ENCODE measurements at regions not wholly inside any gene's neighbourhood (a gene's known extent, or its start where the extent isn't known, plus 50 kb on each side); places are given as distances from the start of the nearest gene placed in this dataset.
"Not testable (repeated sequence)": the region's sequence is repeated elsewhere in the genome, so short reads cannot be mapped to it uniquely, and the experiment has no call there.

DNA sequence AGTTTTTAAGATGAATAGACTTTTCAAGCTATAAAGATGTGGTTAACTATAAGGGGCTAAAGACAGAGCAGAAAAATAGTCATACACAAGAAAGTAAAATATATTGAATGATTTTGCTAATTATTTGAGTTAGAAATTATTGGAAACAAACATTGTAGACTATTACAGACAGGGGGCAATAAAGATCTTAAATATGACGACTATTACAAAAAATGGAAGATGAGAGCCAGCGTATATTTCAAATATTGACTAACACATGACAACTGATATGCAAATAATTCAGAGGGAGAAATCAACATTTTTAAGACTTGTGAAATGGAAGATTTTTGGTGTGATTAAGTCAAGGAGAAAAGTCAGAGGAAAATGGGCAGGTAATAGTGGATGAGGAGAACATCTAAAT, 520.2 kb upstream of the NUDT12 start:
- DNase-seq (ENCODE audit: low spot score) = no peak

DNA sequence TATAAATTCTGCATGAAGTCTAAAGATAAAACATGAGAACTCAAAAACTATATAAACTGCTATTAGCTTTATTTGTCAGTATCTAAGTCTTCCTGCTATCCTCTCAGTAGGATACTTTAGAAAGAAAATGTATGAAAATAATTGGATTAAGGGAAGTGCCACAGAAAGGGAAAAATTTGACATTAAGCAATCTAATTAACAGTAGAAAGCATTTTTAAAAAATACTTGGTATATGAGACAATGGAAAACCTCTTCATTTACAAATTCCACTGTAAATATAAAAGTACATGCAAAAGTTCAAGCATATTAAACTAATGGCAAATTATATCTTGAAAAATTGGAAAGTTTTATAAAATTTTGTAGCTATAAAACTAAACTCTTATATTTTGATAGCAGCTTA, 518.6 kb upstream of the NUDT12 start:
- DNase-seq (ENCODE audit: low spot score) = no peak

DNA sequence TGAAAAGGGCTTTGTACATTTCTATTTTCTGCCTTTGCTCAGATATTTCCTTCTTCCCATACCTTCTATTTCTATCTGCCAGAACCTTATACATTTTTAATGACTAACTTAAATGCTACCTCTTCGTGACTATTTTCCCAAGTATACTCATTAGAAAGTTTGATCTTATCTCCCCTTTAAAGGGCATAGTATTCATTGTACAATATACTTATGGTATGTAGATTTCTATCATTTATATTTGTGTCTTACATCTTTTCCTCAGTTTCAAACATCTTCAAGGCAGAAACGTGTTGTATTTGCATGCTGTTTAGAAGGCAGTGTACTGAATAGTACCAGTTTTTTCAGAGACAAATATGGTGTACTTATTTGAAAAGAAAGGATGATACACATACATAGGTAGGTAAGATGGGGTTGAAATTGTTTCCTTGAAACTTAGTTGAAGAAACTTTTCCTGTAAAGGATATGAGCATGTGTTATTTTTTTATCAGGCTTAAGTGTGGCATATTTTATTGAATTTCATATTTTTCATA, 518.1 kb upstream of the NUDT12 start:
- DNase-seq (ENCODE audit: low spot score) = no peak

DNA sequence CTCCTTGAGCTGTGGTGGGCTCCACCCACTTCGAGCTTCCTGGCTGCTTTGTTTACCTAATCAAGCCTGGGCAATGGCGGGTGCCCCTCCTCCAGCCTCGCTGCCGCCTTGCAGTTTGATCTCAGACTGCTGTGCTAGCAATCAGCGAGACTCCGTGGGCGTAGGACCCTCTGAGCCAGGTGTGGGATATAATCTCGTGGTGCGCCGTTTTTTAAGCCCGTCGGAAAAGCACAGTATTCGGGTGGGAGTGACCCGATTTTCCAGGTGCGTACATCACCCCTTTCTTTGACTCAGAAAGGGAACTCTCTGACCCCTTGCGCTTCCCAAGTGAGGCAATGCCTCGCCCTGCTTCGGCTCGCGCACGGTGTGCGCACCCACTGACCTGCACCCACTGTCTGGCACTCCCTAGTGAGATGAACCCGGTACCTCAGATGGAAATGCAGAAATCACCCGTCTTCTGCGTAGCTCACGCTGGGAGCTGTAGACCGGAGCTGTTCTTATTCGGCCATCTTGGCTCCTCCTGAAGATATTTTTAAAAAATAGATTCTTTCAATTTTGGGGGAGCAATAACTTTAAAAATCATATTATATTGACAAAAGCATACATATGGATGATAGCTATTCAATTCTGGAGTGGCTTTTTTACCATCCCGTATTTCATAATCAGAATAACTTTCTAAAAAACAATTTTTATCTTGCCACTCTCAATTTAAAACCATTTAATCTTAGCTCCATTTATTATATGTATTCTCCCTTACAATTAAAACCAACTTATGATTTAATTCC, 517.5 kb upstream of the NUDT12 start:
- DNase-seq (ENCODE audit: low spot score) = not testable (repeated sequence)

DNA sequence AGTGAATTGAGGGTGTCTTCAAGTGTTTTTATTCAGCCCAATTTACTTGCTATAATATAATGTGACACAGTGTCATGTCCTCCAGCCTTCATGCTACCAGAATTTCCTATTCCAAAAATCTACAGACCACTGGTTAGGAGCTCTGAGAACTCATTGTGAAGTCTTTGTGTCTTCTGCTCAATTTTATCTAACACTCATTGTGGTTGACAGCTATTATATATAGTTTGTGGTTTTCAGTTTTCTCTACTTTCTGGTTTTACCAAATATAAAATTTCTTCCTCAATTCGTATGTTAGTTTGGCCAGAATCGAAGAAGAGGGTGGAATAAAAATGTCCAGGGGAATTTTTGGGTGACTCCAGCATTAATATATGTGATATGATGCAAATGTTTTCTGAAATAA, 509.3 kb upstream of the NUDT12 start:
- DNase-seq (ENCODE audit: low spot score) = no peak

DNA sequence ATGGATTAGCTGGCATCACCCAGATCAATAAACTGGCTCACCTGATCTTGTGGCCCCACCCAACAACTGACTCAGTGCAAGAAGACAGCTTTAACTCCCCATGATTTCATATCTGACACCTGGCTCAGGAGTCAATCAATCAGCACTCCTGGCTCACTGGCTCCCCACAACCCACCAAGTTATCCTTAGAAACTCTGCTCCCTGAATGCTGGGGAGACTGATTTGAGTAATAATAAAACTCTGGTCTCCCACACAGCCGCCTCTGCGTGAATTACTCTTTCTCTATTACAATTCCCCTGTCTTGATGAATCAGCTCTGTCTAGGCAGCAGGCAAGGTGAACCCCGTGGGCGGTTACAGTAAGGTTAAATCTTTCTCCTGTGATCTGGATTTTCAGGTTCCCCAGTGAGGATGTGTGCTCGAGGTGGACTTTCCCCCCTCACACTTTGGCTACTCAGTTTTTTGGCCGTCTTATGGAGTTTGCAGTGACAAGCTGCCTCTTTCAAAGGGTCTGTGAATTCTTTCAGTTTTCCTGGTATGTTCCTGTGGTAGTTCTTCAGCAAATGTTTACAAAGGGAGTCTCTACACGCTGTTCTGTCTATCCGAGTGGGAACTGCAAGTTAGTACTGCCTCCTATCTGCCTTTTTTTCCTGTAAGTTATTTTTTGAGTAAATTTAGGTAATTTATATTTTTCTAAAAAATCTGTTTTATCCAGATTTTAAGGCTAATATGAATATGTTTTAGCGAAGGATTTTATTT, 500.2 kb upstream of the NUDT12 start:
- DNase-seq (ENCODE audit: low spot score) = no peak

DNA sequence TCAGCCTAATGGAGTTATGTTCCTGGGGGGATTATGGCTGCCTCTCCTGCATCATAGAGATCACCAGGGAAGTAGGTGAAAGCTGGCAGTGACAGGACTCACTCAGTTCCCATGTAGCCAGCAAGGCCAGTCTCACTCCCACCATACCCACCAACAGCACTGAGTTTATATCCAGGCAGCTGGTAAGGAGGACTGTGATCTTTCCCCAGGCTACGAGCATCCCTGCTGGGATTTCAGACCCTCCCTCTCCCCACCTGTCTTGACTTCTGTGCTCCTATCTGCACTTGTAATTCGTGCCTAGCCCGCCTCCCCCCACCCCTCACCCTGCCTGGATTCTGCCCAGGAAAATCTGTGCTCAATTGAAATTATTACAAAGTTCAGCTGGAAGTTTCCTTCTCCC, 499.1 kb upstream of the NUDT12 start:
- DNase-seq (ENCODE audit: low spot score) = no peak

DNA sequence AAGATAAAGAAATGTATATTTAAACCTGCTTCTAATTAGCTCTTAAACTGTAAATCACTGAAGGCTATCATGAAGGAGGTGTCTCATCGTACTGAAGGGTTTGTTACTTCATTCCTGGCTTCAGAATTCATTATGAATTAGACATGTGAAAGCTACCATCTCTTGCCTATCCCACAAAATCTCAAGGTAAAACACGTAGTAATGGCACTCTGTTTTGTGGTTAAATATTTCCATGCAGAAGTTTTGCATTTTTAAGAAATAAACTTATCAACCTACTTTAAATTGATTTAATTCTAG, 490.7 kb upstream of the NUDT12 start:
- DNase-seq (ENCODE audit: low spot score) = no peak

DNA sequence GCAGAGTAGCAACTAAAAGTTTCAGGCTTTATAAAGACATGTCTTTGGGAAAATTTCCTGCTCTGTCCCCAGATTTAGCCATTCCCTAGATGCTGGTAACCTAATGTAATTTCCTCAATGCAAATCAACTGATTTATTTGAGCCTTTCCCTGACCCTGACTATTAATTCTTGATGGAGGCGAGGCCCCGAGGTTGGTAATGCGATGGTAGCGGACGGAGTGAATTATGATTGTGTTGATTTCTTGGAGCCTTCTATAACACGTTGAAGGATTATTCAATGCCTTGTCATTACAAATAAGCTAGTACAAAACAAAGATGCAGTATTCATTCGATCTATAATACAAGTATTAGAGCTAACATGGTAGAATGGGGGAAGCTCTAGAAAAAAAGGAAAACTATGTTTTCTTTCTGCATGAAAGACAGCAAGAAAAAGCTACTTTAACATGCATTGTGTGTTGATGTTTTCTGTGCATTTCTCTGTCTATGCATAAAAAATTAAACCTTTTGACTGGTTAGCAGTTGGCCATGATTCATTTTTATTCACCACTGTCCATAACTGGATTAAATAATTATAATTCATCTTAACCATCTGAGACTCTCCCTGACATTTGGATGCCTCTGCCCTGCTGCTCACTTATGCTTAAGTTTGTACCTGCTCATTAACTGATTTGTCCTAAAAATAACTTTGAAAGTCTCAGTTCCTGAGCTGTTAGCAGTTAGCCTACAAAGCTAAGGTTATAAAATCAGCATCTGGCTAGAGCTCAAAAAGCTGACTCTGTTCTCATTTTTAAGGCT, 490.2 kb upstream of the NUDT12 start:
- DNase-seq (ENCODE audit: low spot score) = no peak

DNA sequence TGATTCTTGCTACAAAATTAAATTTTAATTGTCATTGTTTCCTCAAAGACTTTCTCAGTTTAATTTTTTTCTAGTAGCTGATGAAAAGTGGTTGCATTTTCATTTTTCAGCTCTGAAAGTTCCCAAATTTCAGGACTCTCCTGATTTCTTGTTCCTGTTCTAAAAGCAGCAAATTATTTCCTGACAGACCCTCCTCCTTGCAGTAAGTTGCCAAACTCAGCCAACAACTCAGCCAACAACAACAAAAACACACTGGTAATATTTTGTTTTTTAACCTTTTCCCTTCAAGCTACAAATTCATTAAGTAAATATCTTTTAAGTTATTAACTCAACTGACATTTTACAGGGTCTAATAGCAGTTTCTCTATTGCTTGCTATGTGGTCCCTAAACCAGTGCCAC, 487.8 kb upstream of the NUDT12 start:
- no peak for DNase-seq (ENCODE audit: low spot score)

DNA sequence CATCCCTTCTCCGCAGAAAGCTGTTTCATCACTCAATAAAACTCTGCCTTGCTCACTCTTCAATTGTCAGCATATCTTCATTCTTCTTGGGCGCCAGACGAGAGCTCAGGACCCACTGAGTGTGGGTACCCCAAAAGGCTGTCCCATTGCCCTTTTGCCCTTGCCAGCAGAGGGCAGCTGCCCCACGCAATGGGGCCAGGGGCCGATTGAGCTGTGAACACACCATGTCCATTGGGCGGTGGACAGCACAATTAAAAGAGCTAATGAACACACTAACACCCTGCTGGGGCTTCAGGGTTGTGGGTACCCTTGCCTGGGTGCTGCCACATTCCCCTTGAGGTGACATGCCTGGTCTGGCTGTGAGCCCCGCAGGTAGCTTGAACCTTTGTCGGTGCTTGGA, 487.2 kb upstream of the NUDT12 start:
- DNase-seq (ENCODE audit: low spot score) = no peak

DNA sequence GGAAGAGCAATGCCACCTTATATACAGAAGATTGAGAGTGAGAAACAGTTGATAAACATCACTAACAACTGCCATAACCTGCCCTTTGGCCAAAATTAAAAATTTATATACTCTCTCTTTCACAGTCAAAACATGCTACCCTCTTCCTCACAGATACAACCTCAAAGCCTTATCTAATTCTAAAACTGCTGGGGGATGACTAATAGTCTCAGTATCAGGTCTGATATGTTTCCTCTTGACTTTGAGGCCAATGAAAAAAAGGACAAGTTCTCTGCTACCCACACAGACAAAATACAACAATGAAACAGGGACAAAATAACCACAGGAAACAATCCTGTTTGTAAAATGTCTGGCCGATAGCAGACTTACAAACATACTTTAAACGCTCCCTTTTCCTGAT, 485.6 kb upstream of the NUDT12 start:
- no peak for DNase-seq (ENCODE audit: low spot score)

DNA sequence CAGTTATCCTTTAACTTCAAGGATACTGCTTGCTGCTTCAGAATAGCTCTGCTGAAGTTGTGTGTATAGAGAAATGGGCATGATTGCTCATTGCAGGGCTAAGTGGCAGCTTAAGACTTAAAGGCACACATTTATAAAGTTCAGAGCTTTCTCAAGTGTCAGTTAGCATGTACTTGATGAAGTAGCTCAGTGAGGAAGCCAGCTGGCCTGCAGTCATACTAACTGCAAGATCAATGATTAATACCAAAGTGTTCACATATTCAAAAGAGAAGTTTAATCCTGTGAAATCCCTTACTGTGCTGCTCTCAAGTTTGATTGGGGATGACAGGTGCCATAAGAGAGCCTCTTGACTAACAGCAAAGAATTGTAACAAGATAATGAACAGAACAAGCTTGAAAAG, 483.4 kb upstream of the NUDT12 start:
- DNase-seq (ENCODE audit: low spot score) = no peak

DNA sequence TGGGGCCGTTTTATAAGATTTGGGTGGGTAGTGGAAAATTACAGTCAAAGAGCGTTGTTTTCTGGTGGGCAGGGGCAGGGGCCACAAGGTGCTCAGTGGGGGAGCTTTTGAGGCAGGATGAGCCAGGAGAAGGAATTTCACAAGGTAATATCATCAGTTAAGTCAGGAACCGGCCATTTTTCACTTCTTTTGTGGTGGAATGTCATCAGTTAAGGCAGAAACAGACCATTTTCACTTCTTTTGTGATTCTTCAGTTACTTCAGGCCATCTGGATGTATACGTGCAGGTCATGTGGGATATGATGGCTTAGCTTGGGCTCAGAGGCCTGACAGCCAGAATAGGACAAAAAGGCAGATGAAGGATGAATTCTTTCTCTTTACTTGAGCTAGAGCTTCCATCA, 477.3 kb upstream of the NUDT12 start:
- DNase-seq (ENCODE audit: low spot score) = not testable (repeated sequence)

DNA sequence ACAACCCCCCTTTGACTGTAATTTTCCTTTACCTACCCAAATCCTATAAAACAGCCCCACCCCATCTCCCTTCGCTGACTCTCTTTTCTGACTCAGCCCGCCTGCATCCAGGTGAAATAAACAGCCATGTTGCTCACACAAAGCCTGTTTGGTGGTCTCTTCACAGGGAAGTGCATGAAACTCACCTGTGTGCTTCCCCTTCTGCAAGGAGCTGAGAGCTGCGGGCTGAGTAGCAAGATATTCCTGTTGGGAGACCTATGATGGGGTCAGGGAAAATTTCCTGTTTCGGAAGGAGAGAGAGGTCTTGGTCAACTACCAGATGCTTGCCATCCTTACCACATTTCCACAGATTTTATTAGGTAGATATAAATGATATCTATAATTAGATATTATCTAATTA, 474.5 kb upstream of the NUDT12 start:
- DNase-seq (ENCODE audit: low spot score) = not testable (repeated sequence)

DNA sequence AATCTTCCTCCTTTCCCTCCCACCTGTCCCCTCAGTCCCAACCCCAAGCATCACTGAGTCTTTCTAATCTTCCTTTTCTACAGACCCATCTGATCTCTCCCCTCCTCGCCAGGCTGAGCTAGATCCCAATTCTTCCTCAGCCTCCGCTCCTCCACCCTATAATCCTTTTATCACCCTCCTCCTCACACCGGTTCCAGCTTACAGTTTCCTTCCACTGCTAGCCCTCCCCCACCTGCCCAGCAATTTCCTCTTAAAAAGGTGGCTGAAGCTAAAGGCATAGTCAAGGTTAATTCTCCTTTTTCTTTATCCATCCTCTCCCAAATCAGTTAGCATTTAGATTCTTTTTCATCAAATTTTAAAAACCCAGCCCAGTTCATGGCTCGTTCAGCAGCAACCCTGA, 470.6 kb upstream of the NUDT12 start:
- DNase-seq (ENCODE audit: low spot score) = not testable (repeated sequence)

DNA sequence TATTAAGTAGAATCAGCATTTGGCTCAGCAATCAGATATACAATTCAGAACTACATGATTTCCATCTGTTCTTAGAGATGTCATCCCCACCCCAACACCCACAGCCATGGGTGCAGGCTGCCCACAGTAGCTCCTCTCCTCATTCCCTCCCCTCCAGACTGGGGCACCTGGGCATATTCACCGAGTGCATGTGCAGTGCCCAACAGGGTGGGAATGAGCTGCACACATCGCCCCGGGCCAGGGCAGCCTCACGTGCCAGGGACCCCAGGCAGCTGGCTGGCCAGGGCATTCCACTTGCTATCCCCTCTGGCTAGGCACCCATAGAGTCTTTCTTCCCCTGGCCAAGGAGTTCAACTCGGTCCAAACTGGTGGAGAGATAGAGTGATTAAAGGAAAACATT, 461.9 kb upstream of the NUDT12 start:
- DNase-seq (ENCODE audit: low spot score) = no peak

DNA sequence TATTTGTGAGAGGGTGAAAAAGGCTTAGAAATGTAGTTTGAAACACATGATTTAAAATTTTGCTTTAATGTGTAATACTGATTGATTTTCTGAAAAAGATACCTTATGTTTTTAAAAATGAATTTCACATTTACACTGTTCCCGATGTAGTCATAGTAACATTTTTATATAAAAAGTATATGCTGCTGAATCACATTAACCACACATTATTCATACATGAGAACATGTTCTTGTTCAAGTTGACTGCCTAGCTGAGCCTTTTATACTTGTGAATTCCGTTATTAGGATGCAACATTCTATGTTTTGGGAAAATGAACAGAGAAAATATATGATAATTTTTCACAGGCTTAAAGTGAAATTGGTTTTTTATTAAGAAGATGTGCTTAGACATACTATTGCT, 461.1 kb upstream of the NUDT12 start:
- no peak for DNase-seq (ENCODE audit: low spot score)

DNA sequence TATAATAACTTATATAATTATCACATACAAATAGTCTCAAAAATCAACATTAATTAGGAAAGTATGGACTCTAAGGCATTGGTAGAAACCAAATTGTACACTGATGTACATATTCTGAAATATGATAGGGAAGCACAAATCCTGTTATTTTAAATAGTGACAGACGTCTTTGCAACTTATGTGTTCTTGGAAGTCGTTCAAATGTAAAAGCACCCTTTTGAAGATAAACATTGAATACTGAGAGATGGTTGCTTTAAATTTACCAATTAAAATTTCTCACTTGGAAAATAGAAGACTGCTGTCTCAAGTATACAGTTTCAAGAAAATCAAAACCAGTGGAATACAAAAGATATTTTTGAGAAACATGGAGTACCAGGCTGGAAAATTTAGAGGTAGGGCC, 457.4 kb upstream of the NUDT12 start:
- DNase-seq (ENCODE audit: low spot score) = no peak

DNA sequence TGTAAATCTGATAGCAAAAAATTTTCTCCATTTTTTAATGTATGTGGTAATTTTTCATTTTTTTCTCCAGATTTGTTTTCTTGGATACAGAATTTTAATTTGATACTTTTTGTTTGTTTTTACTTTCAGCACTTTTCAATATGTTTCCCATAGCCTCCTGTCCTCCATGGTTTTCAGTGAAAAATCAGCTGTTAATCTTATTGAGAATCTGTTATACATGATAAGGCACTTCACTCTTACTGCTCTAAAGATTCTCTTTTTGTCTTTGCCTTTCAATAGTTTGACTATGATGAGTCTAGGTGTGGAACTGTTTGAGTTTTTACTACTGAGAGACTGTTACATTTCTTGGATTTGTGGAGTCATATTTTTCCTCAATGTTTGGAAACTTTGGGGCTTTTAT, 455.7 kb upstream of the NUDT12 start:
- DNase-seq (ENCODE audit: low spot score) = no peak

DNA sequence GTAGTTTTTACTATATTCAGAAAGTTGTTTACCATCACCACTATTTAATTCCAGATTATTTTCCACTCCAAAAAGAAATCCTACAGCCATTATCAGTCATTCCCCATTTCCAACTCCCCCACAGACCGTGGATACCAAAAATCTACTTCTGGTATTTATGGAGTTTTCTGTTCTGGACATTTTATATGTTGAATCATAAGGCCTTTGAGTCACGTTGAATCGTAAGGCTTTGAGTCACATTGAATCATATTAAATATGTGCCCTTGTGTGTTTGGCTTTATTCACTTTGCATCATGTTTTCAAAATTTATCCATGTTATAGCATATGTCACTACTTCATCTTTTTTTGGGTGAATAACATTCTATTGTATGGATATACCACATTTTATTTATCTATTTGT, 454.1 kb upstream of the NUDT12 start:
- DNase-seq (ENCODE audit: low spot score) = no peak

DNA sequence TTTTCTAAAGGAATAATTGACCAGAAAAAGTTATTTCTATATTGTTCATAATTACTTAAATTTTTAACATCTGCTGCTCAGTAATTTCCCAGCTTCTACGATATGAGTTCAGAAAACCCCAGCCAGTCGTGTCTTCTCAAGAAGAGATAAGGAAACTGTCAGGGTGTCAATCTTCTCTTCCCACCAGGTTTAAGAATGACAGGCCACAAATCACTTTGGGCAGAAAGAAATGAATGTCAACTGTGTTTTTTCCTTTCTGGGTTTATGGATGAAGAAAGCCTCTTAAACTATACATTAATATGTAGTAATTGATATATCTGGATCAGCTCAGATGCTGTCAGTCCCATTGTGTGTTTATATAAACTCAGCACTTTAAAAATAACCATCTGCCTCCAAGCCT, 453.2 kb upstream of the NUDT12 start:
- DNase-seq (ENCODE audit: low spot score) = no peak

DNA sequence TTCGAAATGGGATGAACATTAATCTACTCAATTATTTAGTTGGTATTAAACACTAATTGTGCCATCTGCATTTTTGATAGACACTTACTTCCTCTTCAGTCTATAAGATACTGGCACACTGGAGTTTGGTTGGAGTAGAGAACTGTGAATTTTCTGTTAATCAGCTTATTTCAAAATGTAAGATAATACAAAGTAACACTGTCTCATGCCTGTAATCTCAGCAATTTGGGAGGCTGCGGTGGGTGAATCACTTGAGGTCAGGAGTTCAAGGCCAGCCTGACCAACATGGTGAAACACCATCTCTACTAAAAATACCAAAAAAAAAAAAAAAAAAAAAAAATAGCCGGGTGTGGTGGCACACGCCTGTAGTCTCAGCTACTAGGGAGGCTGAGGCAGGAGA, 440.2 kb upstream of the NUDT12 start:
- DNase-seq (ENCODE audit: low spot score) = not testable (repeated sequence)

Measured in ecto neural progenitor cell (in vitro differentiated cells).